SK-N-SH (cell line): ENCODE measurements at regions not wholly inside any gene's neighbourhood (a gene's known extent, or its start where the extent isn't known, plus 50 kb on each side); places are given as distances from the start of the nearest gene placed in this dataset.
A peak's percentile ranks its signal among the peaks of the same experiment; 100 is the strongest.

Experiments
- CTCF ChIA-PET: fragments of 300-600, 350-600 bp; formaldehyde crosslinking; extraction: SDS; loops from one replicate; lab custom pipeline; 2021; lab: Yijun Ruan, JAX
- POLR2A ChIA-PET: fragments of 350-600 bp; sonication (Branson Sonifier 250); formaldehyde crosslinking; extraction: SDS; loops from one replicate; lab custom pipeline; 2020; ENCODE audit warnings: antibody characterized with exemption, inconsistent platforms; lab: Yijun Ruan, JAX
- DNase-seq: peaks from one replicate; pipeline ENCODE4 v3.0.0; 2012
- H2AFZ ChIP-seq: fragments of 200-600 bp; sonication (generic); 2 replicates; pipeline ENCODE4 v1.8.1; 2016; ENCODE audit warnings: antibody characterized with exemption, mild to moderate bottlenecking, low read depth
- H3F3A ChIP-seq: fragments of 200-600 bp; sonication (generic); replicated peaks from 2 replicates; pipeline ENCODE3; 2016; ENCODE audit warnings: antibody characterized with exemption, mild to moderate bottlenecking; ENCODE audit not compliant: insufficient read depth
- H3K27ac ChIP-seq, 2 experiments: fragments of 200-500 bp in 1 of 2; fragments of 200-600 bp in 1 of 2; sonication (Bioruptor generic) in 1 of 2; sonication (generic), shearing (Covaris generic) in 1 of 2; 2 replicates each; pipeline versions ENCODE4 v1.5.1 to v1.6.1; 2014 to 2016; ENCODE audit warnings: low read depth in 2 of 2, inconsistent platforms in 1 of 2, low read length in 1 of 2, mild to moderate bottlenecking in 1 of 2, mixed read lengths in 1 of 2
- H3K27me3 ChIP-seq: fragments of 200-600 bp; sonication (generic), shearing (Covaris generic); 2 replicates; pipeline ENCODE4 v1.6.1; 2016; ENCODE audit warnings: mixed run types; ENCODE audit not compliant: insufficient read depth
- H3K36me3 ChIP-seq, 2 experiments: fragments of 200-500 bp in 1 of 2; fragments of 200-600 bp in 1 of 2; sonication (Bioruptor generic) in 1 of 2; sonication (generic) in 1 of 2; replicated peaks in 1 of 2; 2 replicates each; pipeline versions ENCODE3 to v1.5.1; 2014 to 2016; ENCODE audit warnings: low read length in 1 of 2, mild to moderate bottlenecking in 1 of 2; ENCODE audit not compliant: insufficient read depth in 2 of 2, control insufficient read depth in 1 of 2
- H3K4me1 ChIP-seq, 2 experiments: fragments of 200-500 bp in 1 of 2; fragments of 200-600 bp in 1 of 2; sonication (Bioruptor generic) in 1 of 2; sonication (generic), shearing (Covaris generic) in 1 of 2; 2 replicates each; pipeline versions ENCODE4 v1.5.1 to v1.6.1; 2014 to 2016; ENCODE audit warnings: low read depth in 1 of 2, low read length in 1 of 2, mixed run types in 1 of 2; ENCODE audit not compliant: insufficient read depth in 2 of 2, control insufficient read depth in 1 of 2
- H3K4me2 ChIP-seq: fragments of 200-600 bp; sonication (generic), shearing (Covaris generic); 2 replicates; pipeline ENCODE4 v1.6.1; 2017; ENCODE audit warnings: mixed run types
- H3K4me3 ChIP-seq, 2 experiments: fragments of 200-500 bp in 1 of 2; fragments of 200-600 bp in 1 of 2; sonication (Bioruptor generic) in 1 of 2; sonication (generic), shearing (Covaris generic) in 1 of 2; 2 replicates each; pipeline versions ENCODE4 v1.5.1 to v1.8.1; 2014 to 2016; ENCODE audit warnings: low read depth in 2 of 2, inconsistent platforms in 1 of 2, low read length in 1 of 2, mild to moderate bottlenecking in 1 of 2, mixed read lengths in 1 of 2, moderate library complexity in 1 of 2
- H3K79me2 ChIP-seq: fragments of 200-600 bp; sonication (generic); 2 replicates; pipeline ENCODE4 v1.8.1; 2017; ENCODE audit warnings: mild to moderate bottlenecking; ENCODE audit not compliant: insufficient read depth
- H3K9ac ChIP-seq: fragments of 200-600 bp; sonication (generic); 2 replicates; pipeline ENCODE4 v1.6.1; 2017; ENCODE audit warnings: mixed run types
- H3K9me2 ChIP-seq: fragments of 200-600 bp; sonication (generic); 2 replicates; pipeline ENCODE4 v1.6.1; 2017; ENCODE audit warnings: mixed run types
- H3K9me3 ChIP-seq: fragments of 200-600 bp; sonication (generic); 2 replicates; pipeline ENCODE4 v1.6.1; 2017; ENCODE audit warnings: mixed run types, mild to moderate bottlenecking, moderate library complexity
- H4K20me1 ChIP-seq: fragments of 200-600 bp; sonication (generic); 2 replicates; pipeline ENCODE4 v1.6.1; 2017; ENCODE audit warnings: mild to moderate bottlenecking, mixed run types; ENCODE audit not compliant: insufficient read depth
- CHD2 ChIP-seq: fragments of 150-350 bp; IDR thresholded peaks from 2 replicates; pipeline ENCODE4 v1.6.1; 2018; ENCODE audit warnings: low read length; ENCODE audit not compliant: partially characterized antibody
- ELF1 ChIP-seq: IDR thresholded peaks from 2 replicates; pipeline ENCODE4 v1.4.0; 2012
- FOSL2 ChIP-seq: IDR thresholded peaks from 2 replicates; pipeline ENCODE4 v1.4.0; 2012; ENCODE audit warnings: low read depth, mild to moderate bottlenecking, moderate library complexity, borderline replicate concordance
- FOXM1 ChIP-seq: IDR thresholded peaks from 2 replicates; pipeline ENCODE4 v1.4.0; 2012; ENCODE audit warnings: low read depth, mild to moderate bottlenecking
- IRF3 ChIP-seq: fragments of 150-350 bp; IDR thresholded peaks from 2 replicates; pipeline ENCODE4 v1.6.1; 2016; ENCODE audit warnings: mild to moderate bottlenecking, low read depth, low read length
- NRF1 ChIP-seq: IDR thresholded peaks from 2 replicates; pipeline ENCODE4 v1.6.1; 2012; ENCODE audit warnings: low read depth, mild to moderate bottlenecking, low read length
- RAD21 ChIP-seq: IDR thresholded peaks from 2 replicates; pipeline ENCODE4 v1.6.1; 2012; ENCODE audit warnings: mild to moderate bottlenecking, low read length
- REST ChIP-seq: IDR thresholded peaks from 2 replicates; pipeline ENCODE4 v1.6.1; 2012; ENCODE audit warnings: mild to moderate bottlenecking, low read depth, low read length, moderate library complexity
- TCF12 ChIP-seq: IDR thresholded peaks from 2 replicates; pipeline ENCODE4 v1.4.0; 2012
- TEAD4 ChIP-seq: IDR thresholded peaks from 2 replicates; pipeline ENCODE4 v1.4.0; 2012; ENCODE audit warnings: mild to moderate bottlenecking, borderline replicate concordance; ENCODE audit not compliant: insufficient read depth
- ZBTB33 ChIP-seq: IDR thresholded peaks from 2 replicates; pipeline ENCODE4 v1.4.0; 2012; ENCODE audit warnings: low read depth, borderline replicate concordance
- whole genome bisulfite sequencing: methylation state at CpG from one replicate; pipeline ENCODE4 v1.1.6; 2017; ENCODE audit warnings: low lambda C conversion rate; 5-methylcytosine and 5-hydroxymethylcytosine counted together

DNA sequence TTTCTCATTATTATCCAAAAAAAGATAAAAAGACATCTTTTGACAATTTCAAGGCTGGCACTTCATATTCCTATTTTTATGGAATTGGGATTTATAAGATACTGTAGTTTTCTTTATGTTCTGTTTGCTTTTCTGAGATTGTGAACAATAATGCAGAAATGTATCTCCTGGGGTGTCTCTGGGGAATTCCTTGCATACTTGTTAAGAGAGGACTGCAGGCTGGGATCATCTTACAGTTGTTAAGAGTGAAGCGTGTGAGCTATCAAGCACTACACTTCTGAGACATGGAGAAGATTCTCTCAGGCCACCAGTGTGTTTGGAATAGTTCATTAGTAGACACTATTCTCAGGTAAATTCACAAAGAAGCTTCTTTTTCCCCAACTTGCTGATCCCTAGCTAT lies 963.3 kb upstream of the GJE1 start:
- whole genome bisulfite sequencing = 15% methylated on average over 1 of the region's 1 CpG
- ChIA-PET CTCF (no interaction called here), POLR2A (no interaction called here)
- no peak for DNase-seq
- no peaks in the 10 kb centered on the region for H3K36me3 ChIP-seq
- H3K4me1 ChIP-seq = peaks cover 0 to 5% of the 10 kb centered on the region in 2 experiments; a peak in 1 of 4 replicates
- no peaks in the 10 kb centered on the region for H4K20me1 ChIP-seq
- no peaks in the 10 kb centered on the region for H3K9me3 ChIP-seq
- H3F3A ChIP-seq = no peaks in the 10 kb centered on the region
- no peak for TF ChIP-seq IRF3
- no peak overlapping the region for H3K4me2 ChIP-seq
- no peak overlapping the region for H2AFZ ChIP-seq
- H3K79me2 ChIP-seq = no peaks in the 10 kb centered on the region
- peaks cover 10% of the 10 kb centered on the region; the same call in 1 of the 2 replicates for H3K27me3 ChIP-seq
- no peaks in the 10 kb centered on the region for H3K9me2 ChIP-seq
- H3K9ac ChIP-seq = no peak overlapping the region
- no peak overlapping the region for H3K4me3 ChIP-seq
- peak overlapping the region in 1 of 2 experiments; percentile 11; a peak in 1 of 4 replicates for H3K27ac ChIP-seq

DNA sequence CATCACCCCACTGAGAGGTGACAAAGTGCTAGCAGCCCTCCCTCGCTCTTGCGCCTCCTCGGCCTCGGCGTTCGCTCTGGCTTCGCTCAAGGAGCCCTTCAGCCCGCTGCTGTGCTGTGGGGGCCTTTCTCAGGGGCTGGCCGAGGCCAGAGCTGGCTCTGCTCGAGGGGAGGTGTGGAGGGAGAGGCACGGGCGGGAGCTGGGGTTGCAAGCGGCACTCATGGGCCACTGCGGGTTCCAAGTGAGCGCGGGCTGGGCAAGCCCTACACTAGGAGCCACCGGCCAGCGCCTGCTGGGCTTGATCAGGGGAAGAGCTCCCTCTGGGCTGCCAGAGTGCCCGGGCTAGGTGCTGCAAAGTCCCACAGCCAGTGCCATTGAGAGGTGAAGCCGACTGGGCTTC lies 964.8 kb upstream of the GJE1 start:
- H3K27me3 ChIP-seq = peaks cover 10% of the 10 kb centered on the region; the same call in 1 of the 2 replicates
- H3K9me3 ChIP-seq = no peaks in the 10 kb centered on the region
- no peak overlapping the region for H3K9ac ChIP-seq
- peaks cover 0 to 5% of the 10 kb centered on the region in 2 experiments; a peak in 1 of 4 replicates for H3K4me1 ChIP-seq
- WGBS = 76% methylated on average over 7 of the region's 20 CpGs
- H3K9me2 ChIP-seq = no peaks in the 10 kb centered on the region
- POLR2A ChIA-PET = no interaction called here
- H3K4me3 ChIP-seq = no peak overlapping the region
- H2AFZ ChIP-seq = no peak overlapping the region
- no peak overlapping the region for H3K4me2 ChIP-seq
- no peak overlapping the region for H3K27ac ChIP-seq
- H3K36me3 ChIP-seq = no peaks in the 10 kb centered on the region
- TF ChIP-seq REST = no peak
- TF ChIP-seq FOXM1 = no peak
- TF ChIP-seq RAD21 = no peak
- no peak for TF ChIP-seq TCF12
- no peak for TF ChIP-seq NRF1
- TF ChIP-seq ELF1 = no peak
- no peak for TF ChIP-seq FOSL2
- no peak for TF ChIP-seq ZBTB33
- no peak for TF ChIP-seq CHD2
- TF ChIP-seq TEAD4 = no peak
- H4K20me1 ChIP-seq = no peaks in the 10 kb centered on the region
- no peaks in the 10 kb centered on the region for H3F3A ChIP-seq
- no peak for DNase-seq
- CTCF ChIA-PET = no interaction called here
- no peaks in the 10 kb centered on the region for H3K79me2 ChIP-seq
